Naive thymus-derived CD4-positive, alpha-beta T cell (primary cell): ENCODE measurements at regions not wholly inside any gene's neighbourhood (a gene's known extent, or its start where the extent isn't known, plus 50 kb on each side); places are given as distances from the start of the nearest gene placed in this dataset.

Source experiments
- ATAC-seq: fragments of 150-1000 bp; cut with Tn5 transposase; 2 replicates; pipeline ENCODE4 v1.10.0; 2021; ENCODE audit warnings: mild to moderate bottlenecking, moderate library complexity
- CTCF ChIA-PET: fragments of 350-600 bp; sonication (Branson Sonifier 250); formaldehyde crosslinking; loops from one replicate; lab custom pipeline; 2021; ENCODE audit warnings: antibody characterized with exemption; lab: Charles Lee
- POLR2A ChIA-PET: fragments of 350-600 bp; sonication (Branson Sonifier 250); formaldehyde crosslinking; loops from one replicate; lab custom pipeline; 2021; ENCODE audit warnings: antibody characterized with exemption, inconsistent platforms; lab: Charles Lee
- DNase-seq, 9 donors: peaks; one replicate each; pipeline versions ENCODE4 v3.0.0 to v3.0.0-alpha.2; 2020 to 2022; ENCODE audit warnings: mixed read lengths in 1 of 9
- H3K27ac ChIP-seq: one replicate; pipeline ENCODE4 v1.7.0; 2013; ENCODE audit warnings: mild to moderate bottlenecking, low read depth, low read length, moderate library complexity
- H3K27me3 ChIP-seq, 2 donors: one replicate each; pipeline ENCODE4 v1.7.0; 2013; ENCODE audit warnings: low read length in 2 of 2, mild to moderate bottlenecking in 2 of 2, moderate library complexity in 2 of 2; ENCODE audit not compliant: control insufficient read depth in 2 of 2, insufficient read depth in 2 of 2
- H3K36me3 ChIP-seq, 3 experiments: 1 replicate in 2 of 3; 2 replicates in 1 of 3; pipeline ENCODE4 v1.7.0; 2013; ENCODE audit warnings: low read length in 3 of 3, mild to moderate bottlenecking in 3 of 3, moderate library complexity in 1 of 3; ENCODE audit not compliant: insufficient read depth in 3 of 3, control insufficient read depth in 2 of 3
- H3K4me1 ChIP-seq, 2 donors: one replicate each; pipeline ENCODE4 v1.7.0; 2013; ENCODE audit warnings: low read length in 2 of 2, mild to moderate bottlenecking in 2 of 2, moderate library complexity in 1 of 2; ENCODE audit not compliant: control insufficient read depth in 2 of 2, insufficient read depth in 2 of 2
- H3K4me3 ChIP-seq: 2 replicates; pipeline ENCODE4 v1.7.0; 2013; ENCODE audit warnings: mild to moderate bottlenecking, low read length
- H3K9me3 ChIP-seq, 3 experiments: 1 replicate in 2 of 3; 2 replicates in 1 of 3; pipeline ENCODE4 v1.7.0; 2013; ENCODE audit warnings: low read length in 3 of 3; ENCODE audit not compliant: control insufficient read depth in 2 of 3
- H3K27ac Mint-ChIP-seq, 9 donors: one replicate each; pipeline ENCODE4 v1.8.0; 2020 to 2022; ENCODE audit warnings: mixed read lengths in 9 of 9, mild to moderate bottlenecking in 8 of 9, moderate library complexity in 5 of 9, inconsistent platforms in 2 of 9
- H3K27me3 Mint-ChIP-seq, 5 donors: one replicate each; pipeline ENCODE4 v1.8.0; 2021 to 2022; ENCODE audit warnings: mixed read lengths in 5 of 5, mild to moderate bottlenecking in 1 of 5
- H3K36me3 Mint-ChIP-seq, 5 donors: one replicate each; pipeline ENCODE4 v1.8.0; 2020 to 2022; ENCODE audit warnings: mixed read lengths in 5 of 5, mild to moderate bottlenecking in 3 of 5, inconsistent platforms in 1 of 5
- H3K4me1 Mint-ChIP-seq, 7 donors: one replicate each; pipeline ENCODE4 v1.8.0; 2020 to 2022; ENCODE audit warnings: mixed read lengths in 7 of 7, mild to moderate bottlenecking in 3 of 7, inconsistent platforms in 1 of 7
- H3K4me3 Mint-ChIP-seq, 10 donors: one replicate each; pipeline ENCODE4 v1.8.0; 2020 to 2022; ENCODE audit warnings: mild to moderate bottlenecking in 10 of 10, mixed read lengths in 10 of 10, moderate library complexity in 6 of 10, inconsistent platforms in 2 of 10
- H3K9me3 Mint-ChIP-seq, 11 donors: one replicate each; pipeline ENCODE4 v1.8.0; 2020 to 2022; ENCODE audit warnings: mixed read lengths in 11 of 11, mild to moderate bottlenecking in 4 of 11, inconsistent platforms in 1 of 11, moderate library complexity in 1 of 11
- intact Hi-C, 2 donors: fragments of 100-400 bp; cut with micrococcal nuclease; formaldehyde crosslinking; loops; one replicate each; pipeline ENCODE4 v1.15.1; 2023

GRCh38 chr11:116215471-116216113, 557.2 kb downstream of the BUD13 start:
- Histone ChIP-seq H3K4me3 (no peak overlapping the region), H3K27ac (no peak overlapping the region), H3K4me1 (no peaks in the 10 kb centered on the region), H3K36me3 (no peaks in the 10 kb centered on the region), H3K9me3 (no peaks in the 10 kb centered on the region), H3K27me3 (no peaks in the 10 kb centered on the region)
- intact Hi-C loops = loop anchor here in 1 of 2 donors (5.0 kb wide), 1 partner anchor 477 kb away; no protein-coding TSS in a partner anchor
- H3K9me3 Mint-ChIP-seq = peaks cover 0 to 12% (median 0%) of the 10 kb centered on the region in 11 donors
- ChIA-PET POLR2A (no interaction called here), CTCF (no interaction called here)
- H3K36me3 Mint-ChIP-seq = no peaks in the 10 kb centered on the region
- no peak overlapping the region for H3K27ac Mint-ChIP-seq
- H3K4me1 Mint-ChIP-seq = no peaks in the 10 kb centered on the region
- no peak overlapping the region for H3K4me3 Mint-ChIP-seq
- H3K27me3 Mint-ChIP-seq = peaks cover 0 to 17% (median 9%) of the 10 kb centered on the region in 5 donors
- DNase-seq (no peak), ATAC-seq (no peak)

GRCh38 chr11:116211147-116211546, 561.6 kb downstream of the BUD13 start:
- H3K9me3 ChIP-seq = no peaks in the 10 kb centered on the region
- ChIA-PET POLR2A (no interaction called here), CTCF (no interaction called here)
- Mint-ChIP-seq H3K4me1 (no peaks in the 10 kb centered on the region), H3K36me3 (no peaks in the 10 kb centered on the region), H3K27me3 (peaks cover 0 to 32% (median 7%) of the 10 kb centered on the region in 5 donors), H3K4me3 (no peak overlapping the region), H3K27ac (no peak overlapping the region), H3K9me3 (no peaks in the 10 kb centered on the region)
- no peak for DNase-seq
- no peaks in the 10 kb centered on the region for H3K36me3 ChIP-seq
- H3K4me3 ChIP-seq = no peak overlapping the region
- intact Hi-C loops = no loop called here
- no peaks in the 10 kb centered on the region for H3K27me3 ChIP-seq
- no peaks in the 10 kb centered on the region for H3K4me1 ChIP-seq
- H3K27ac ChIP-seq = no peak overlapping the region
- no peak for ATAC-seq

GRCh38 chr11:116210663-116211062, 562.1 kb downstream of the BUD13 start:
- no peak for DNase-seq
- no peak overlapping the region for H3K4me3 Mint-ChIP-seq
- no peaks in the 10 kb centered on the region for H3K9me3 ChIP-seq
- no peaks in the 10 kb centered on the region for H3K36me3 Mint-ChIP-seq
- H3K27ac Mint-ChIP-seq = no peak overlapping the region
- ATAC-seq = no peak
- intact Hi-C loops = no loop called here
- ChIA-PET POLR2A (no interaction called here), CTCF (no interaction called here)
- no peaks in the 10 kb centered on the region for H3K36me3 ChIP-seq
- no peaks in the 10 kb centered on the region for H3K4me1 ChIP-seq
- no peaks in the 10 kb centered on the region for H3K9me3 Mint-ChIP-seq
- no peak overlapping the region for H3K4me3 ChIP-seq
- no peaks in the 10 kb centered on the region for H3K27me3 ChIP-seq
- no peak overlapping the region for H3K27ac ChIP-seq
- no peaks in the 10 kb centered on the region for H3K4me1 Mint-ChIP-seq
- peaks cover 0 to 32% (median 7%) of the 10 kb centered on the region in 5 donors for H3K27me3 Mint-ChIP-seq

- ATAC-seq = no peak
- H3K27me3 ChIP-seq = no peaks in the 10 kb centered on the region
- POLR2A ChIA-PET = no interaction called here
These were observed 563.5 kb downstream of the BUD13 start for GRCh38 chr11:116209255-116209654.

GRCh38 chr11:116207421-116208141, 565.2 kb downstream of the BUD13 start:
- Mint-ChIP-seq H3K27ac (no peak overlapping the region), H3K4me1 (no peaks in the 10 kb centered on the region), H3K36me3 (no peaks in the 10 kb centered on the region), H3K27me3 (peaks cover 3 to 32% (median 8%) of the 10 kb centered on the region in 5 donors), H3K9me3 (peaks cover 0 to 3% (median 0%) of the 10 kb centered on the region in 11 donors), H3K4me3 (no peak overlapping the region)
- Histone ChIP-seq H3K36me3 (no peaks in the 10 kb centered on the region), H3K4me3 (no peak overlapping the region), H3K4me1 (no peaks in the 10 kb centered on the region), H3K27me3 (no peaks in the 10 kb centered on the region), H3K9me3 (no peaks in the 10 kb centered on the region), H3K27ac (no peak overlapping the region)
- ChIA-PET POLR2A (no interaction called here), CTCF (no interaction called here)
- ATAC-seq = no peak
- intact Hi-C loops = no loop called here
- no peak for DNase-seq

More at GRCh38 chr11:116209255-116209654, 563.5 kb downstream of the BUD13 start:
- H3K27me3 Mint-ChIP-seq = peaks cover 3 to 32% (median 8%) of the 10 kb centered on the region in 5 donors
- H3K4me3 Mint-ChIP-seq = no peak overlapping the region
- Histone ChIP-seq H3K4me1 (no peaks in the 10 kb centered on the region), H3K9me3 (no peaks in the 10 kb centered on the region), H3K36me3 (no peaks in the 10 kb centered on the region), H3K27ac (no peak overlapping the region), H3K4me3 (no peak overlapping the region)
- intact Hi-C loops = no loop called here
- no peak overlapping the region for H3K27ac Mint-ChIP-seq
- H3K9me3 Mint-ChIP-seq = no peaks in the 10 kb centered on the region
- no peaks in the 10 kb centered on the region for H3K4me1 Mint-ChIP-seq
- CTCF ChIA-PET = no interaction called here
- DNase-seq = no peak
- no peaks in the 10 kb centered on the region for H3K36me3 Mint-ChIP-seq

GRCh38 chr11:116207019-116207418, 565.8 kb downstream of the BUD13 start:
- Histone ChIP-seq H3K9me3 (no peaks in the 10 kb centered on the region), H3K4me1 (no peaks in the 10 kb centered on the region), H3K27ac (no peak overlapping the region), H3K36me3 (no peaks in the 10 kb centered on the region), H3K4me3 (no peak overlapping the region), H3K27me3 (no peaks in the 10 kb centered on the region)
- ChIA-PET POLR2A (no interaction called here), CTCF (no interaction called here)
- Mint-ChIP-seq H3K27me3 (peaks cover 3 to 32% (median 8%) of the 10 kb centered on the region in 5 donors), H3K4me3 (no peak overlapping the region), H3K4me1 (no peaks in the 10 kb centered on the region), H3K36me3 (no peaks in the 10 kb centered on the region), H3K27ac (no peak overlapping the region), H3K9me3 (peaks cover 0 to 3% (median 0%) of the 10 kb centered on the region in 11 donors)
- DNase-seq (no peak), ATAC-seq (no peak)
- intact Hi-C loops = no loop called here
